ENCODE measurements at regions not wholly inside any gene's neighbourhood (a gene's known extent, or its start where the extent isn't known, plus 50 kb on each side); places are given as distances from the start of the nearest gene placed in this dataset.

DNA sequence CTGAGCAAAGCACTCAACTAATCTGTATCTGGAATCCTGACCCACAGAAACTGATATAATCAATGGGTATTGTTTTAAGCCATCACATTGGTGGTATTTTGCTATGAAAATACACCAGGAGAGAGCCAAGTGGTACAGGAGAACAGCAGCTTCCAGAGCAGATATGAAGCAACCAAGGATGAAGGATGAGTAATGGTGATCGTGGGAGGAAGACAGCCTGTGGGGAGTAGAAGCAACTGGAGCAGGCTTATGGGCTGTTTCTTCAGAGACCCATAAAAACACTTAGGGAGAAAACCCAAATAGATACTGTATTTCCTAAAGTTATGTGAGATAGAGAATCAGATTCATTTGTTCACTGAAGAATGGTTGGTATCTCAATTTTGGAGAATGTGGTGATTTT, 330.8 kb downstream of the NUP35 start:
- Histone ChIP-seq H3K9me1 (ENCODE audit: control insufficient read depth, insufficient read depth, low read length) (no peaks in the 10 kb centered on the region), H3K27me3 (ENCODE audit: control insufficient read depth in 2 of 2, insufficient read depth in 2 of 2, low read length in 2 of 2) (no peaks in the 10 kb centered on the region), H2AFZ (ENCODE audit: low read depth, low read length) (no peak overlapping the region), H3K9me3 (replicated peaks; ENCODE audit: control insufficient read depth, insufficient read depth, low read depth, low read length) (no peaks in the 10 kb centered on the region), H3K4me2 (ENCODE audit: insufficient read depth, low read length) (no peak overlapping the region), H3K27ac (ENCODE audit: extremely low read depth, low read depth, low read length) (no peak overlapping the region), H3K9ac (ENCODE audit: insufficient read depth in 1 of 2, low read depth in 2 of 2, low read length in 2 of 2) (no peak overlapping the region), H3K4me3 (no peak overlapping the region), H3K79me2 (ENCODE audit: control insufficient read depth, insufficient read depth, low read length) (no peaks in the 10 kb centered on the region), H4K20me1 (replicated peaks; ENCODE audit: control insufficient read depth, insufficient read depth, low read length) (no peaks in the 10 kb centered on the region), H3K36me3 (ENCODE audit: control insufficient read depth, insufficient read depth, low read length) (no peaks in the 10 kb centered on the region), H3K4me1 (replicated peaks in 1 of 2; ENCODE audit: control insufficient read depth in 2 of 2, insufficient read depth in 2 of 2, low read length in 2 of 2) (no peaks in the 10 kb centered on the region)
- ATAC-seq (no peak), DNase-seq (ENCODE audit: extremely low read depth in 1 of 4, low spot score in 3 of 4) (no peak), FAIRE-seq (no peak)
- intact Hi-C loops (cut with micrococcal nuclease), result no loop called here
- no TSS peak for BruUV-seq (replicated peaks)
- in situ Hi-C loops (cut with MboI), result no loop called here
- CTCF ChIA-PET (ENCODE audit: low intra/inter-chr PET ratio), result no interaction called here
- POLR2A ChIA-PET, result interaction anchor here (0.6 kb wide), 1 partner anchor 1736 kb away, joined by 5 read pairs; no protein-coding TSS in a partner anchor
- 0% methylated on average over 1 of the region's 1 CpG for WGBS (ENCODE audit: insufficient coverage, low coverage, missing lambda C conversion rate)
- TF ChIP-seq MCM5 (IDR thresholded peaks at IDR 0.05; ENCODE audit: low read depth), result no peak
- TF ChIP-seq, protein P1, sequence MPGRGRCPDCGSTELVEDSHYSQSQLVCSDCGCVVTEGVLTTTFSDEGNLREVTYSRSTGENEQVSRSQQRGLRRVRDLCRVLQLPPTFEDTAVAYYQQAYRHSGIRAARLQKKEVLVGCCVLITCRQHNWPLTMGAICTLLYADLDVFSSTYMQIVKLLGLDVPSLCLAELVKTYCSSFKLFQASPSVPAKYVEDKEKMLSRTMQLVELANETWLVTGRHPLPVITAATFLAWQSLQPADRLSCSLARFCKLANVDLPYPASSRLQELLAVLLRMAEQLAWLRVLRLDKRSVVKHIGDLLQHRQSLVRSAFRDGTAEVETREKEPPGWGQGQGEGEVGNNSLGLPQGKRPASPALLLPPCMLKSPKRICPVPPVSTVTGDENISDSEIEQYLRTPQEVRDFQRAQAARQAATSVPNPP (IDR thresholded peaks at IDR 0.05; ENCODE audit: borderline replicate concordance, insufficient read depth, insufficient read length), result no peak
- TF ChIP-seq YBX1 (IDR thresholded peaks at IDR 0.05), result no peak
- no peak for TF ChIP-seq GABPA (tag; conservative IDR thresholded peaks at IDR 0.05; ENCODE audit: low read depth)

DNA sequence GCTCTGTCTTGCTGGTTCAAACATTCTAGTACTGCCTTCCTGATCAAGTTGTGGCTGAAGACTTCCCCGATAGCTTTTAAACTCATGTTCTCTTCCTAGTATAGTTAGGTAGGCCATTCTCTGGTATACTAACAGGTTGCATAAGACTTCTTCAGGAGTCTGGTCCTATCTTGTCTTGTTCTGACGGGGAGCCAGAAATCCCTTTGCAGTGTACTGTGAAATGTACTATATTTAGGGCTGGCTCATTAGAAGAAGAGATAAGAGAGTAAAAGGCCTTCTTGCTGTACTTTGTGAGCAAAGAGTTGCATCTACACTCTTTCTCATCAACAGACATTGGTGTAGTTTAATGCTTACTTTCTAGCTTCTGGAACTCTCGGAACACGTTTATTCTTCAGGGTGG, 331.9 kb downstream of the NUP35 start:
- Histone ChIP-seq H4K20me1 (replicated peaks; ENCODE audit: control insufficient read depth, insufficient read depth, low read length) (no peaks in the 10 kb centered on the region), H3K4me2 (ENCODE audit: insufficient read depth, low read length) (no peak overlapping the region), H3K9me3 (replicated peaks; ENCODE audit: control insufficient read depth, insufficient read depth, low read depth, low read length) (no peaks in the 10 kb centered on the region), H3K79me2 (ENCODE audit: control insufficient read depth, insufficient read depth, low read length) (no peaks in the 10 kb centered on the region), H3K27me3 (ENCODE audit: control insufficient read depth in 2 of 2, insufficient read depth in 2 of 2, low read length in 2 of 2) (no peaks in the 10 kb centered on the region), H3K4me3 (no peak overlapping the region), H3K4me1 (replicated peaks in 1 of 2; ENCODE audit: control insufficient read depth in 2 of 2, insufficient read depth in 2 of 2, low read length in 2 of 2) (no peaks in the 10 kb centered on the region), H3K9ac (ENCODE audit: insufficient read depth in 1 of 2, low read depth in 2 of 2, low read length in 2 of 2) (no peak overlapping the region), H3K27ac (ENCODE audit: extremely low read depth, low read depth, low read length) (no peak overlapping the region), H3K36me3 (ENCODE audit: control insufficient read depth, insufficient read depth, low read length) (no peaks in the 10 kb centered on the region), H2AFZ (ENCODE audit: low read depth, low read length) (no peak overlapping the region), H3K9me1 (ENCODE audit: control insufficient read depth, insufficient read depth, low read length) (no peaks in the 10 kb centered on the region)
- WGBS (ENCODE audit: insufficient coverage, low coverage, missing lambda C conversion rate), result 1% methylated on average over 4 of the region's 4 CpGs
- ChIA-PET CTCF (ENCODE audit: low intra/inter-chr PET ratio) (no interaction called here), POLR2A (interaction anchor here (0.6 kb wide), 1 partner anchor 713 kb away, joined by 3 read pairs; no protein-coding TSS in a partner anchor)
- no TSS peak for BruUV-seq (replicated peaks)
- no peak for DNase-seq (ENCODE audit: extremely low read depth in 1 of 4, low spot score in 3 of 4)
- in situ Hi-C loops (cut with MboI), result no loop called here
- TF ChIP-seq, protein P2, sequence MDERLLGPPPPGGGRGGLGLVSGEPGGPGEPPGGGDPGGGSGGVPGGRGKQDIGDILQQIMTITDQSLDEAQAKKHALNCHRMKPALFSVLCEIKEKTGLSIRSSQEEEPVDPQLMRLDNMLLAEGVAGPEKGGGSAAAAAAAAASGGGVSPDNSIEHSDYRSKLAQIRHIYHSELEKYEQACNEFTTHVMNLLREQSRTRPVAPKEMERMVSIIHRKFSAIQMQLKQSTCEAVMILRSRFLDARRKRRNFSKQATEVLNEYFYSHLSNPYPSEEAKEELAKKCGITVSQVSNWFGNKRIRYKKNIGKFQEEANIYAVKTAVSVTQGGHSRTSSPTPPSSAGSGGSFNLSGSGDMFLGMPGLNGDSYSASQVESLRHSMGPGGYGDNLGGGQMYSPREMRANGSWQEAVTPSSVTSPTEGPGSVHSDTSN (CRISPR knock-in tag; IDR thresholded peaks at IDR 0.05; ENCODE audit: low read depth), result no peak
- TF ChIP-seq, protein P2 (tag; conservative IDR thresholded peaks at IDR 0.05; ENCODE audit: low read depth), result no peak
- TF ChIP-seq ZNF197 (CRISPR knock-in tag; IDR thresholded peaks at IDR 0.05; ENCODE audit: low read depth) (no peak), RBM34 (IDR thresholded peaks at IDR 0.05; ENCODE audit: borderline replicate concordance, insufficient read depth, low read length) (no peak), TGIF2 (CRISPR knock-in tag; IDR thresholded peaks at IDR 0.05) (no peak), GABPB2 (CRISPR knock-in tag; conservative IDR thresholded peaks at IDR 0.05) (no peak), BACH1 (tag; IDR thresholded peaks at IDR 0.05) (no peak), RBM39 (optimal IDR thresholded peaks at IDR 0.05; ENCODE audit: low read depth, low read length) (no peak), HNRNPLL (IDR thresholded peaks at IDR 0.05; ENCODE audit: low read depth, low read length, poor library complexity, severe bottlenecking) (no peak)
- ATAC-seq, result no peak
- intact Hi-C loops (cut with micrococcal nuclease), result no loop called here
- no peak for FAIRE-seq
